ENCODE measurements at regions not wholly inside any gene's neighbourhood (a gene's known extent, or its start where the extent isn't known, plus 50 kb on each side); places are given as distances from the start of the nearest gene placed in this dataset.
"Not testable (repeated sequence)": the region's sequence is repeated elsewhere in the genome, so short reads cannot be mapped to it uniquely, and the experiment has no call there.

- no peak overlapping the region for H3K4me3 Mint-ChIP-seq
- no peak overlapping the region for H3K27ac Mint-ChIP-seq
- ChIA-PET POLR2A (no interaction called here), CTCF (no interaction called here)
- intact Hi-C loops (cut with micrococcal nuclease), result no loop called here
- H3K36me3 Mint-ChIP-seq, result peaks cover 4% of the 10 kb centered on the region
- no peaks in the 10 kb centered on the region for H3K4me1 Mint-ChIP-seq (ENCODE audit: low read depth)
- no peaks in the 10 kb centered on the region for H3K27me3 Mint-ChIP-seq
- DNase-seq, result no peak
- H3K9me3 Mint-ChIP-seq, result peaks cover 74% of the 10 kb centered on the region
Observed at GRCh38 chr12:34602213-34602940, 580.1 kb downstream of the ALG10 start.

GRCh38 chr12:34603382-34604035 is 581.2 kb downstream of the ALG10 start:
- Mint-ChIP-seq H3K27me3 (no peaks in the 10 kb centered on the region), H3K27ac (no peak overlapping the region), H3K4me3 (no peak overlapping the region), H3K4me1 (ENCODE audit: low read depth) (no peaks in the 10 kb centered on the region), H3K36me3 (peaks cover 4% of the 10 kb centered on the region), H3K9me3 (peaks cover 69% of the 10 kb centered on the region)
- ChIA-PET POLR2A (no interaction called here), CTCF (no interaction called here)
- no peak for DNase-seq
- intact Hi-C loops (cut with micrococcal nuclease), result no loop called here

DNA sequence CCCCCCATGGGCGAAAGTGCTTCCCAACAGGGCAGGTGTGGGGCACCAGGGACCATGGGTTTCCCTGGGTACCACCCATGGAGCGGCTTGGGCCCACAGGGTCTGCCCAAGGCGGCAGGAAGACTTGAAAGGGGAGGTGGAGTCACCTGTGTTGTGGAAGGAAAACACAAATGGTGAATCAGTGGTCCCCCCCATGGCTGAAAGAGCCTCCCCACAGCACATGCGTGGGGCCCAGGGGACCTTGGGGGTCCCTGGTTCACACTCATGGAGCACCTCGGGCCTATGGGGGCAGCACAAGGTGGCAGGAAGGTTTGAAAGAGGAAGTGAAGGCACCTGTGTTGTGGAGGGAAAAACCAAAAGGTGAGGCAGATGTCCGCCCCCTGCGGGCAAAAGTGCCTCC is 581.9 kb downstream of the ALG10 start:
- ChIA-PET CTCF (no interaction called here), POLR2A (no interaction called here)
- H3K27ac Mint-ChIP-seq, result no peak overlapping the region
- no peak overlapping the region for H3K4me3 Mint-ChIP-seq
- H3K36me3 Mint-ChIP-seq, result peaks cover 4% of the 10 kb centered on the region
- H3K9me3 Mint-ChIP-seq, result peaks cover 68% of the 10 kb centered on the region
- no peaks in the 10 kb centered on the region for H3K4me1 Mint-ChIP-seq (ENCODE audit: low read depth)
- intact Hi-C loops (cut with micrococcal nuclease), result no loop called here
- no peak for DNase-seq
- no peaks in the 10 kb centered on the region for H3K27me3 Mint-ChIP-seq

- intact Hi-C loops (cut with micrococcal nuclease), result no loop called here
- Mint-ChIP-seq H3K27ac (no peak overlapping the region), H3K4me1 (ENCODE audit: low read depth) (no peaks in the 10 kb centered on the region), H3K9me3 (peaks cover 68% of the 10 kb centered on the region), H3K27me3 (no peaks in the 10 kb centered on the region), H3K4me3 (no peak overlapping the region), H3K36me3 (peaks cover 4% of the 10 kb centered on the region)
- POLR2A ChIA-PET, result no interaction called here
- DNase-seq, result no peak
- CTCF ChIA-PET, result no interaction called here
Observed at GRCh38 chr12:34604631-34605509, 582.6 kb downstream of the ALG10 start.

DNA sequence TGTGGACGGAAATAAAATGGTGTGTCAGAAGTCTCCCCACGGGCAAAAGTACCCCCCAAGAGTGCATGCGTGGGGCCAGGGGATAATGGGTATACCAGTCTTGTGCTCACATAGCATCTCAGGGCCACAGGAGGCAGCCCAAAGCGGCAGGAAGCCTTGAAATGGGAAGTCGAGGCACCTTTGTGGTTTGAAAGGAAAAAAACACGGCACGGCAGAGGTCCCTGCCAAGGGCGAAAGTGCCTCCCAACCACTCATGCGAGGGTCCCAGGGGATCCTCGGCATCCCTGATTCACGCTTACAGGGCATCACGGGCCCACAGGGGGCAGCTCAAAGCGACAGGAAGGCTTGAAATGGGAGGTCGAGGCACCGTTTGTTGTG is 583.2 kb downstream of the ALG10 start:
- POLR2A ChIA-PET, result no interaction called here
- peaks cover 68% of the 10 kb centered on the region for H3K9me3 Mint-ChIP-seq
- no peak overlapping the region for H3K27ac Mint-ChIP-seq
- H3K27me3 Mint-ChIP-seq, result no peaks in the 10 kb centered on the region
- peaks cover 4% of the 10 kb centered on the region for H3K36me3 Mint-ChIP-seq
- H3K4me3 Mint-ChIP-seq, result no peak overlapping the region
- intact Hi-C loops (cut with micrococcal nuclease), result no loop called here
- CTCF ChIA-PET, result no interaction called here
- DNase-seq, result no peak
- H3K4me1 Mint-ChIP-seq (ENCODE audit: low read depth), result no peaks in the 10 kb centered on the region

GRCh38 chr12:34605955-34606748 is 583.9 kb downstream of the ALG10 start:
- H3K36me3 Mint-ChIP-seq, result peaks cover 2% of the 10 kb centered on the region
- H3K27me3 Mint-ChIP-seq, result no peaks in the 10 kb centered on the region
- POLR2A ChIA-PET, result no interaction called here
- H3K4me3 Mint-ChIP-seq, result no peak overlapping the region
- CTCF ChIA-PET, result no interaction called here
- H3K27ac Mint-ChIP-seq, result no peak overlapping the region
- DNase-seq, result no peak
- no peaks in the 10 kb centered on the region for H3K4me1 Mint-ChIP-seq (ENCODE audit: low read depth)
- peaks cover 66% of the 10 kb centered on the region for H3K9me3 Mint-ChIP-seq
- intact Hi-C loops (cut with micrococcal nuclease), result no loop called here

DNA sequence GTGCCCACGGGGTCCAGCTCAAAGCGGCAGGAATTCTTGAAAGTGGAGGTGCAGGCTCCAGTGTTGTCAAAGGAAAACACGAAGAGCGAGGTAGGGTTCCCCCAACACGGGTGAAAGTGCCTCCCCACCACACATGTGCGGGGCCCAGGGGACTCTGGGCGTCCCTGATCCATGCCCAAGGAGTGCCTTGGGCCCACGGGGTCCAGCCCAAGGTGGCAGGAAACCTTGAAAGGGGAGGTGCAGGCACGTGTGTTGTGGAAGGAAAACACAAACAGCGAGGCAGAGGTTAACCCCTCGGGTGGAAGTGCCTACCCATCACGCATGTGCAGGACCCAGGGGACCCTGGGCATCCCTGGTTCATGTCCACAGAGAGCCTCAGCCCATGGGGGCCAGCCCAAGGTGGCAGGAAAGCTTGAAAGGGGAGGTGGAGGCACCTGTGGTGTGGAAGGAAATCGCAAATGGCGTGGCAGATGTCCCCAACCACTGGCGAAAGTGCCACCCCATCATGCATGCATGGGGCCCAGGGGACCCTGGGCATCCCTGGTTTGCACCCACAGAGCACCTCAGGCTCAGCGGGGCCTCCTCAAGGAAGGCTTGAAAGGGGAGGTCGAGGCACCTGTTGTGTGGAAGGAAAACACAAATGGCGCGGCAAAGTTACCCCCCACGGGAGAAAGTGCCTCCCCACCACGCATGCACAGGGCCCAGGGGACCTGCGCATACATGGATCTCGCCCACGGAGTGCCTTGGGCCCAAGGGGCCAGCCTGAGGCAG is 584.6 kb downstream of the ALG10 start:
- Mint-ChIP-seq H3K27me3 (no peaks in the 10 kb centered on the region), H3K4me3 (no peak overlapping the region), H3K9me3 (peaks cover 68% of the 10 kb centered on the region), H3K36me3 (peaks cover 2% of the 10 kb centered on the region), H3K27ac (no peak overlapping the region), H3K4me1 (ENCODE audit: low read depth) (no peaks in the 10 kb centered on the region)
- DNase-seq, result no peak
- intact Hi-C loops (cut with micrococcal nuclease), result no loop called here
- ChIA-PET CTCF (no interaction called here), POLR2A (no interaction called here)

GRCh38 chr12:34607520-34608195 is 585.4 kb downstream of the ALG10 start:
- Mint-ChIP-seq H3K27me3 (no peaks in the 10 kb centered on the region), H3K36me3 (peaks cover 2% of the 10 kb centered on the region), H3K27ac (no peak overlapping the region), H3K9me3 (peaks cover 63% of the 10 kb centered on the region), H3K4me3 (no peak overlapping the region), H3K4me1 (ENCODE audit: low read depth) (no peaks in the 10 kb centered on the region)
- intact Hi-C loops (cut with micrococcal nuclease), result no loop called here
- no peak for DNase-seq
- ChIA-PET POLR2A (no interaction called here), CTCF (no interaction called here)

DNA sequence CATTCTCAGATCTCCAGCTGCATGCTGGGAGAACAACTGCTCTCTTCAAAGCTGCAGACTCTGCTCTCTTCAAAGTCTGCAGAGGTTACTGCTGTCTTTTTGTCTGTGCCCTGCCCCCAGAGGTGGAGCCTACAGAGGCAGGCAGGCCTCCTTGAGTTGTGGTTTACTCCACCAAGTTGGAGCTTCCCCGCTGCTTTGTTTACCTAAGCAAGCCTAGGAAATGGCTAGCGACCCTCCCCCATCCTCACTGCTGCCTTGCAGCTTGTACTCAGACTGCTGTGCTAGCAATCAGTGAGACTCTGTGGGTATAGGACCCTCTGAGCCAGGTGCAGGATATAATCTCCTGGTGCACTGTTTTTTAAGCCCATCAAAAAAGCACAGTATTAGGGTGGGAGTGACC is 591.7 kb downstream of the ALG10 start:
- POLR2A ChIA-PET; intact Hi-C loops (cut with micrococcal nuclease); H3K27ac Mint-ChIP-seq; DNase-seq; H3K4me1 Mint-ChIP-seq (ENCODE audit: low read depth); CTCF ChIA-PET; H3K27me3 Mint-ChIP-seq; H3K4me3 Mint-ChIP-seq; H3K36me3 Mint-ChIP-seq: not testable (repeated sequence)
- H3K9me3 Mint-ChIP-seq, result peaks cover 72% of the 10 kb centered on the region

GRCh38 chr12:34625116-34625515 is 602.8 kb downstream of the ALG10 start:
- Mint-ChIP-seq H3K9me3 (peaks cover 42% of the 10 kb centered on the region), H3K27ac (no peak overlapping the region), H3K36me3 (no peaks in the 10 kb centered on the region), H3K4me3 (no peak overlapping the region), H3K27me3 (no peaks in the 10 kb centered on the region), H3K4me1 (ENCODE audit: low read depth) (no peaks in the 10 kb centered on the region)
- DNase-seq, result no peak
- ChIA-PET CTCF (no interaction called here), POLR2A (no interaction called here)
- intact Hi-C loops (cut with micrococcal nuclease), result loop anchor here (10.0 kb wide), 2 partner anchors 500 to 590 kb away; no protein-coding TSS in a partner anchor

DNA sequence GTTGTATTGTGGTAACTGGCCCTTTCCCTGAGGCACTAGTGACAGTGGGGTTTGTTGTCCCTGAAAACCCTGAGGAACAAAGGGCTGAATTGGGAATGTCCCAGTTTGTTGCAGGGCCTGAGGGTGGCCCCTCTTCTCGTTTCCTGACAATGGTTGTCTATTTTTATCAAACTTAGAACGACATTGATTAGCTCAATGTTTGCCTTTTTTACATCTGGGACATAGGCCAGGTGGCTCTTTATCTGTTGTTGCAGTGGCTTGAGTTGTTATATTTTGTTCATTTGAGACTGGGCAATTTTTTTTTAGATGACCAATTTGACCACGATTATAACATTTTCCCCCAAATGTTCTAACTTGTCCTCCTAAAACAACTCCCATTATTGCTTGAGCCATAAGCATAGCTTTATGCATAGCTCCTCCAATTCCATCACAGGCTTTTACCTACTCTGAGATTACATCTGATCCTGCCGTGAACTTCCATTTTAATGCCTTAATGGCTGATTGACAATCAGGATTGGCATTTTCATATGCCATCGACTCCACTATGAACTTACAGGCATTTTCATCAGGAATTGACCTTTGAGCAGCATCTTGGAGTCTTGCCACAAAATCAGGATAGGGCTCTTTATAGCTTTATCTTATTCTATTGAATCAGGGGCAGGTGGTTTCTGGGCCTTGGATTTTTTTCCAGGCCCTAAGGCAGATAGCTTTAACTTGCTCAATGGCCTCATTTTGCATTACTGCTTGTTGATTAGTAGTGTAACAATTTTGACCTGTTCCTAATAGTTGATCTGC is 604.3 kb downstream of the ALG10 start:
- ChIA-PET CTCF (no interaction called here), POLR2A (no interaction called here)
- no peaks in the 10 kb centered on the region for H3K27me3 Mint-ChIP-seq
- H3K4me1 Mint-ChIP-seq (ENCODE audit: low read depth), result no peaks in the 10 kb centered on the region
- H3K27ac Mint-ChIP-seq, result no peak overlapping the region
- intact Hi-C loops (cut with micrococcal nuclease), result loop anchor here (10.0 kb wide), 2 partner anchors 502 to 592 kb away; no protein-coding TSS in a partner anchor
- peaks cover 41% of the 10 kb centered on the region for H3K9me3 Mint-ChIP-seq
- DNase-seq, result no peak
- H3K4me3 Mint-ChIP-seq, result no peak overlapping the region
- H3K36me3 Mint-ChIP-seq, result no peaks in the 10 kb centered on the region

Measured in activated CD4-positive, alpha-beta memory T cell treated with anti-CD3 and anti-CD28 coated beads for 36 hours (primary cell).